Smooth muscle cell (in vitro differentiated cells): ENCODE measurements at regions not wholly inside any gene's neighbourhood (a gene's known extent, or its start where the extent isn't known, plus 50 kb on each side); places are given as distances from the start of the nearest gene placed in this dataset.
"Not testable (repeated sequence)": the region's sequence is repeated elsewhere in the genome, so short reads cannot be mapped to it uniquely, and the experiment has no call there.

Experiments used
- DNase-seq: peaks from one replicate; lab custom pipeline; 2025; ENCODE audit not compliant: unreplicated experiment; lab: John Stamatoyannopoulos, UW
- H2AFZ ChIP-seq: fragments of 200-600 bp; sonication (generic); 2 replicates; pipeline ENCODE4 v1.6.0; 2016; ENCODE audit warnings: antibody characterized with exemption, low read depth, mild to moderate bottlenecking
- H3F3A ChIP-seq: fragments of 200-600 bp; sonication (generic); 2 replicates; pipeline ENCODE4 v1.6.0; 2017; ENCODE audit warnings: antibody characterized with exemption, low read depth
- H3K27ac ChIP-seq: fragments of 200-600 bp; sonication (generic); 2 replicates; pipeline ENCODE4 v1.5.1; 2016; ENCODE audit warnings: low read depth, mild to moderate bottlenecking
- H3K27me3 ChIP-seq: fragments of 200-600 bp; sonication (generic); 2 replicates; pipeline ENCODE4 v1.6.1; 2016; ENCODE audit warnings: low read depth, mild to moderate bottlenecking
- H3K36me3 ChIP-seq: fragments of 200-600 bp; sonication (generic); 2 replicates; pipeline ENCODE4 v1.5.1; 2016; ENCODE audit warnings: low read depth
- H3K4me1 ChIP-seq: fragments of 200-600 bp; sonication (generic); 2 replicates; pipeline ENCODE4 v1.5.1; 2016; ENCODE audit warnings: low read depth
- H3K4me2 ChIP-seq: fragments of 200-600 bp; sonication (generic); 2 replicates; pipeline ENCODE4 v1.6.0; 2016; ENCODE audit warnings: mild to moderate bottlenecking
- H3K4me3 ChIP-seq: fragments of 200-600 bp; sonication (generic); 2 replicates; pipeline ENCODE4 v1.5.1; 2016; ENCODE audit warnings: mild to moderate bottlenecking
- H3K79me2 ChIP-seq: fragments of 200-600 bp; sonication (generic); 2 replicates; pipeline ENCODE4 v1.6.0; 2016; ENCODE audit warnings: low read depth, mild to moderate bottlenecking
- H3K9ac ChIP-seq: fragments of 200-600 bp; sonication (generic); 2 replicates; pipeline ENCODE4 v1.6.0; 2016; ENCODE audit warnings: low read depth
- H3K9me3 ChIP-seq: fragments of 200-600 bp; sonication (generic); replicated peaks from 2 replicates; pipeline ENCODE4 v1.5.1; 2016; ENCODE audit warnings: low read depth
- H4K20me1 ChIP-seq: fragments of 200-600 bp; sonication (generic); 2 replicates; pipeline ENCODE4 v1.6.0; 2016; ENCODE audit warnings: low read depth
- WGBS: methylation state at CpG from one replicate; pipeline ENCODE4 v1.1.7; 2016; ENCODE audit warnings: low lambda C conversion rate; 5-methylcytosine and 5-hydroxymethylcytosine counted together

DNA sequence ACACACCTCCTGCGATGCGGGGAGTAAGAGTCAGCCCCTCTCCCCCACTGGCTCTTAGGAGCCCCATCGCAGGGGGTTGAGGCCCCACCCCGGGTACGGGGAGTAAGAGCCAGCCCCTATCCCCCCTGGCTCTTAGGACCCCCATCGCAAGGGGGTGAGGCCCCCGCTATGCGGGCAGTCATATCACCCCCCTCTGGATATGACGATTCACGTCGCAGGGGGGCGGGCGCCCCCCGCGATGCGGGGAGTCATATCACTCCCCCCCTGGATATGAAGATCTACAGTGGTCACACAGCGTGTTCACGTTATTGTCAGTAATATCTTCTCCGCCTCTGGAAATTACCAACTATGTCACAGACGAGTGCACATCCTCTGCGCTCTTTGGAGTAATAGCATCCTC is 61.1 kb downstream of the DEFB131A start:
- not testable (repeated sequence) for H3K9me3 ChIP-seq, H3F3A ChIP-seq, H3K36me3 ChIP-seq, H2AFZ ChIP-seq, H3K27me3 ChIP-seq, H3K4me1 ChIP-seq, H3K79me2 ChIP-seq, H3K27ac ChIP-seq, H3K9ac ChIP-seq, DNase-seq, H3K4me3 ChIP-seq, H4K20me1 ChIP-seq, H3K4me2 ChIP-seq
- WGBS = 90% methylated on average over 18 of the region's 21 CpGs

DNA sequence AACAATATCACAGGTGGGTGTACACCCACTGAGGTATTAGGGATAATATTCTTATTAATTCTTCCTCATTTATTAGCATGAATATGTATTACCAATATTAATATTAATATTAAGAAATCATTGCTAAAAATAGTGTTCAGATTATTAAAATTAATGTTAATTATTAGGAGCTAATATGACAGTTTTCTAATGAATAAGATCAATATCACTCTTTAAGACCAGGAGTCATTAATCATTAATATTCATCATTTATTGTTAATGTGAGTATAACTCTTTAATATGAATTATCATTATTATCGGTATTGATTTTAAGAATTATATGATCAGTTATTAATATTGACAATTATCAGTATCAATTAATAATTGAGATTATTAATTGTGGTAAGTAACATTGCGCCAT is 62.5 kb downstream of the DEFB131A start:
- not testable (repeated sequence) for H3K36me3 ChIP-seq, DNase-seq, H3K4me3 ChIP-seq, H3K9me3 ChIP-seq, H3K9ac ChIP-seq, H3K4me2 ChIP-seq, H3K27me3 ChIP-seq, H3K4me1 ChIP-seq, H2AFZ ChIP-seq, H4K20me1 ChIP-seq, H3K79me2 ChIP-seq, H3F3A ChIP-seq, H3K27ac ChIP-seq
- 93% methylated on average over 2 of the region's 2 CpGs for WGBS

- not testable (repeated sequence) for H3K27me3 ChIP-seq, H3K9ac ChIP-seq, H3K4me3 ChIP-seq, H3K36me3 ChIP-seq, H4K20me1 ChIP-seq, H3K79me2 ChIP-seq, H3K27ac ChIP-seq, H2AFZ ChIP-seq, H3K4me1 ChIP-seq, DNase-seq, H3F3A ChIP-seq, H3K4me2 ChIP-seq, H3K9me3 ChIP-seq
- 94% methylated on average over 12 of the region's 12 CpGs for WGBS
These were observed 68.7 kb downstream of the DEFB131A start for GRCh38 chr4:9512941-9513340.

- not testable (repeated sequence) for H3K27ac ChIP-seq, H4K20me1 ChIP-seq, H3F3A ChIP-seq, DNase-seq, H3K9me3 ChIP-seq, H3K9ac ChIP-seq, H3K79me2 ChIP-seq, H3K4me3 ChIP-seq, H3K27me3 ChIP-seq, H3K4me2 ChIP-seq, H3K36me3 ChIP-seq, H2AFZ ChIP-seq, H3K4me1 ChIP-seq
- 87% methylated on average over 9 of the region's 9 CpGs for WGBS
These were observed 75.4 kb downstream of the DEFB131A start for GRCh38 chr4:9519631-9520030.

GRCh38 chr4:9522903-9523302 is 78.7 kb downstream of the DEFB131A start:
- not testable (repeated sequence) for H4K20me1 ChIP-seq, H3K4me2 ChIP-seq, H3K4me1 ChIP-seq, DNase-seq, H3K36me3 ChIP-seq, H2AFZ ChIP-seq, H3K27me3 ChIP-seq, H3K9ac ChIP-seq, H3K9me3 ChIP-seq, H3K27ac ChIP-seq, H3K79me2 ChIP-seq, H3F3A ChIP-seq, H3K4me3 ChIP-seq
- 90% methylated on average over 1 of the region's 1 CpG for WGBS

GRCh38 chr4:9524406-9524805 is 80.2 kb downstream of the DEFB131A start:
- H3F3A ChIP-seq, H3K9ac ChIP-seq, H3K27me3 ChIP-seq, H3K4me3 ChIP-seq, H4K20me1 ChIP-seq, DNase-seq, H2AFZ ChIP-seq, H3K9me3 ChIP-seq, H3K27ac ChIP-seq, H3K4me2 ChIP-seq, H3K36me3 ChIP-seq, H3K79me2 ChIP-seq, H3K4me1 ChIP-seq: not testable (repeated sequence)
- WGBS = 88% methylated on average over 18 of the region's 18 CpGs
